ENCODE measurements at regions not wholly inside any gene's neighbourhood (a gene's known extent, or its start where the extent isn't known, plus 50 kb on each side); places are given as distances from the start of the nearest gene placed in this dataset.

GRCh38 chr15:98043160-98044014 lies 82.9 kb downstream of the ARRDC4 start:
- no peak for TF ChIP-seq CTCF (IDR thresholded peaks at IDR 0.05; ENCODE audit: insufficient read depth, low read depth, low read length, missing control alignments)
- DNase-seq (ENCODE audit: low read depth): no peak
- no peak overlapping the region for H3K4me3 ChIP-seq (ENCODE audit: low read depth, low read length)

- DNase-seq (ENCODE audit: low read depth): no peak
- no peak for TF ChIP-seq CTCF (IDR thresholded peaks at IDR 0.05; ENCODE audit: insufficient read depth, low read depth, low read length, missing control alignments)
- no peak overlapping the region for H3K4me3 ChIP-seq (ENCODE audit: low read depth, low read length)
Observed at GRCh38 chr15:98051734-98052133, 91.2 kb downstream of the ARRDC4 start.

GRCh38 chr15:98057453-98057852 lies 97.0 kb downstream of the ARRDC4 start:
- DNase-seq (ENCODE audit: low read depth): no peak
- no peak for TF ChIP-seq CTCF (IDR thresholded peaks at IDR 0.05; ENCODE audit: insufficient read depth, low read depth, low read length, missing control alignments)
- no peak overlapping the region for H3K4me3 ChIP-seq (ENCODE audit: low read depth, low read length)

GRCh38 chr15:98062869-98063268 lies 102.4 kb downstream of the ARRDC4 start:
- no peak for DNase-seq (ENCODE audit: low read depth)
- no peak for TF ChIP-seq CTCF (IDR thresholded peaks at IDR 0.05; ENCODE audit: insufficient read depth, low read depth, low read length, missing control alignments)
- H3K4me3 ChIP-seq (ENCODE audit: low read depth, low read length): no peak overlapping the region

- no peak for TF ChIP-seq CTCF (IDR thresholded peaks at IDR 0.05; ENCODE audit: insufficient read depth, low read depth, low read length, missing control alignments)
- H3K4me3 ChIP-seq (ENCODE audit: low read depth, low read length): no peak overlapping the region
- no peak for DNase-seq (ENCODE audit: low read depth)
Observed at GRCh38 chr15:98063315-98063714, 102.8 kb downstream of the ARRDC4 start.

GRCh38 chr15:98063871-98064270 lies 103.4 kb downstream of the ARRDC4 start:
- no peak for DNase-seq (ENCODE audit: low read depth)
- TF ChIP-seq CTCF (IDR thresholded peaks at IDR 0.05; ENCODE audit: insufficient read depth, low read depth, low read length, missing control alignments): no peak
- H3K4me3 ChIP-seq (ENCODE audit: low read depth, low read length): no peak overlapping the region

- H3K4me3 ChIP-seq (ENCODE audit: low read depth, low read length): no peak overlapping the region
- TF ChIP-seq CTCF (IDR thresholded peaks at IDR 0.05; ENCODE audit: insufficient read depth, low read depth, low read length, missing control alignments): no peak
- DNase-seq (ENCODE audit: low read depth): no peak
Observed at GRCh38 chr15:98067339-98067738, 106.8 kb downstream of the ARRDC4 start.
